IMR-90 (cell line): ENCODE measurements at regions not wholly inside any gene's neighbourhood (a gene's known extent, or its start where the extent isn't known, plus 50 kb on each side); places are given as distances from the start of the nearest gene placed in this dataset.

Source experiments
- ATAC-seq: fragments of 200-7000 bp; cut with Tn5 transposase; 2 replicates; pipeline ENCODE4 v1.9.1; 2020; ENCODE audit warnings: low read depth, mild to moderate bottlenecking, moderate library complexity
- BruUV-seq: library from RNA; stranded (reverse); fragments of 400-500 nt; replicated peaks from 2 replicates; lab custom pipeline; 2021; lab: Mats Ljungman, UMichigan
- CTCF ChIA-PET: fragments of 300-600 bp; formaldehyde crosslinking; extraction: SDS; loops from one replicate; lab custom pipeline; 2021; ENCODE audit warnings: antibody characterized with exemption; lab: Yijun Ruan, JAX
- POLR2A ChIA-PET: fragments of 300-600 bp; sonication (Branson Sonifier 250); formaldehyde crosslinking; loops from one replicate; lab custom pipeline; 2022; ENCODE audit warnings: antibody characterized with exemption; ENCODE audit not compliant: unreplicated experiment; lab: Charles Lee
- DNase-seq: peaks from one replicate; pipeline ENCODE4 v3.0.0; 2013
- H2AFZ ChIP-seq: replicated peaks from 2 replicates; pipeline ENCODE3; 2013; ENCODE audit warnings: low read length, mild to moderate bottlenecking; ENCODE audit not compliant: poor library complexity
- H2AK5ac ChIP-seq: 2 replicates; pipeline ENCODE4 v1.6.1; 2013; ENCODE audit warnings: low read depth, low read length, inconsistent platforms
- H2AK9ac ChIP-seq: replicated peaks from 2 replicates; pipeline ENCODE3; 2013; ENCODE audit warnings: mild to moderate bottlenecking, low read depth, low read length, moderate library complexity; ENCODE audit not compliant: poor library complexity
- H2BK120ac ChIP-seq: 2 replicates; pipeline ENCODE4 v1.6.1; 2013; ENCODE audit warnings: low read depth, low read length, inconsistent platforms
- H2BK15ac ChIP-seq: 3 replicates; pipeline ENCODE4 v1.6.1; 2013; ENCODE audit warnings: low read depth, low read length, inconsistent platforms
- H2BK20ac ChIP-seq: 2 replicates; pipeline ENCODE4 v1.6.1; 2013; ENCODE audit warnings: low read depth, mild to moderate bottlenecking, inconsistent platforms, low read length, moderate library complexity
- H2BK5ac ChIP-seq: 2 replicates; pipeline ENCODE4 v1.6.1; 2013; ENCODE audit warnings: mild to moderate bottlenecking, low read depth, low read length, inconsistent platforms; ENCODE audit not compliant: poor library complexity, severe bottlenecking
- H3K14ac ChIP-seq: replicated peaks from 2 replicates; pipeline ENCODE4 v1.6.1; 2013; ENCODE audit warnings: low read depth, low read length, inconsistent platforms
- H3K18ac ChIP-seq: 2 replicates; pipeline ENCODE4 v1.6.1; 2013; ENCODE audit warnings: low read depth, low read length, control low read depth
- H3K23ac ChIP-seq: 2 replicates; pipeline ENCODE4 v1.6.1; 2013; ENCODE audit warnings: low read depth, low read length, inconsistent platforms
- H3K27ac ChIP-seq: 2 replicates; pipeline ENCODE4 v1.5.1; 2013; ENCODE audit warnings: mild to moderate bottlenecking, control low read depth, low read length; ENCODE audit not compliant: insufficient read depth
- H3K27me3 ChIP-seq: 2 replicates; pipeline ENCODE4 v1.6.1; 2013; ENCODE audit warnings: low read length; ENCODE audit not compliant: control insufficient read depth, insufficient read depth
- H3K36me3 ChIP-seq: 2 replicates; pipeline ENCODE4 v1.6.1; 2013; ENCODE audit warnings: low read length, mixed read lengths; ENCODE audit not compliant: control insufficient read depth, insufficient read depth
- H3K4ac ChIP-seq: 2 replicates; pipeline ENCODE4 v1.6.1; 2013; ENCODE audit warnings: low read depth, low read length, inconsistent platforms
- H3K4me1 ChIP-seq: 2 replicates; pipeline ENCODE4 v1.6.1; 2013; ENCODE audit warnings: low read length, mixed read lengths; ENCODE audit not compliant: control insufficient read depth, insufficient read depth
- H3K4me2 ChIP-seq: 2 replicates; pipeline ENCODE4 v1.6.1; 2013; ENCODE audit warnings: low read depth, mild to moderate bottlenecking, control low read depth, low read length, moderate library complexity
- H3K4me3 ChIP-seq: 2 replicates; pipeline ENCODE4 v1.5.1; 2013; ENCODE audit warnings: low read depth, mild to moderate bottlenecking, control low read depth, low read length, moderate library complexity; ENCODE audit not compliant: insufficient read depth
- H3K56ac ChIP-seq: 2 replicates; pipeline ENCODE4 v1.6.1; 2013; ENCODE audit warnings: low read length, inconsistent platforms; ENCODE audit not compliant: insufficient read depth; ENCODE audit errors: extremely low read depth
- H3K79me1 ChIP-seq, 2 experiments: 2 replicates each; pipeline ENCODE4 v1.6.1; 2013; ENCODE audit warnings: low read length in 2 of 2, inconsistent platforms in 1 of 2, low read depth in 1 of 2
- H3K9ac ChIP-seq: 2 replicates; pipeline ENCODE4 v1.6.1; 2013; ENCODE audit warnings: low read depth, low read length, control low read depth
- H3K9me1 ChIP-seq: 2 replicates; pipeline ENCODE4 v1.6.1; 2013; ENCODE audit warnings: low read length, inconsistent platforms; ENCODE audit not compliant: insufficient read depth
- H3K9me3 ChIP-seq: 2 replicates; pipeline ENCODE4 v1.6.1; 2013; ENCODE audit warnings: low read length; ENCODE audit not compliant: control insufficient read depth, insufficient read depth
- H4K20me1 ChIP-seq: 2 replicates; pipeline ENCODE4 v1.6.1; 2013; ENCODE audit warnings: low read length, inconsistent platforms; ENCODE audit not compliant: insufficient read depth
- H4K5ac ChIP-seq: 2 replicates; pipeline ENCODE4 v1.6.1; 2013; ENCODE audit warnings: mild to moderate bottlenecking, low read depth, low read length, control low read depth
- H4K8ac ChIP-seq, 2 experiments: 2 replicates each; pipeline ENCODE4 v1.6.1; 2013; ENCODE audit warnings: low read depth in 2 of 2, low read length in 2 of 2, control low read depth in 1 of 2, inconsistent platforms in 1 of 2
- H4K91ac ChIP-seq: 2 replicates; pipeline ENCODE4 v1.6.1; 2013; ENCODE audit warnings: low read depth, low read length, inconsistent platforms; ENCODE audit not compliant: insufficient read depth
- CHD1 ChIP-seq: IDR thresholded peaks from 2 replicates; pipeline ENCODE4 v1.6.1; 2012; ENCODE audit warnings: low read depth, low read length, improper control_type of control experiment
- CTCF ChIP-seq: conservative IDR thresholded peaks from 2 replicates; pipeline ENCODE4 v1.5.1; 2012; ENCODE audit warnings: mild to moderate bottlenecking, low read depth, low read length, improper control_type of control experiment
- ELK1 ChIP-seq: fragments of 150-350 bp; IDR thresholded peaks from 2 replicates; pipeline ENCODE4 v1.6.1; 2016; ENCODE audit warnings: low read depth, mild to moderate bottlenecking, low read length, moderate library complexity, borderline replicate concordance
- USF2 ChIP-seq: fragments of 150-350 bp; IDR thresholded peaks from 2 replicates; pipeline ENCODE4 v1.6.1; 2017; ENCODE audit warnings: mild to moderate bottlenecking, antibody characterized with exemption, low read length, low read depth
- WGBS, 2 experiments: methylation state at CpG; one replicate each; pipeline versions ENCODE4 v1.1.5 to v1.1.7; 2013; ENCODE audit warnings: missing lambda C conversion rate in 2 of 2; ENCODE audit not compliant: insufficient read length in 1 of 2; ENCODE audit errors: extremely low coverage in 2 of 2; 5-methylcytosine and 5-hydroxymethylcytosine counted together
- dilution Hi-C: fragments of 300-500 bp; cut with HindIII; formaldehyde crosslinking; loops from one replicate; pipeline ENCODE4 v1.14.3; 2018; ENCODE audit warnings: low sequenced_read_pairs; ENCODE audit not compliant: unreplicated experiment
- in situ Hi-C: fragments of 300-500 bp; cut with MboI; formaldehyde crosslinking; loops from 3 replicates; pipeline ENCODE4 v1.14.3; 2019; ENCODE audit warnings: low sequenced_read_pairs, inconsistent platforms, mixed read lengths
- intact Hi-C: fragments of 100-400 bp; cut with micrococcal nuclease; formaldehyde crosslinking; loops from 2 replicates; pipeline ENCODE4 v1.10.0; 2022

GRCh38 chr13:70616847-70617246, 508.6 kb upstream of the KLHL1 start:
- Histone ChIP-seq H3K27ac (no peak overlapping the region), H2AK9ac (no peak overlapping the region), H3K4me3 (no peak overlapping the region), H4K5ac (no peak overlapping the region), H3K9me1 (no peaks in the 10 kb centered on the region), H3K56ac (no peak overlapping the region), H4K8ac (no peak overlapping the region), H3K4ac (no peak overlapping the region), H2BK5ac (no peak overlapping the region), H3K18ac (no peak overlapping the region), H2AK5ac (no peak overlapping the region), H3K9me3 (no peaks in the 10 kb centered on the region), H3K23ac (no peak overlapping the region), H4K91ac (no peak overlapping the region), H2BK120ac (no peak overlapping the region), H4K20me1 (no peaks in the 10 kb centered on the region), H2AFZ (no peak overlapping the region), H3K14ac (no peak overlapping the region), H3K36me3 (no peaks in the 10 kb centered on the region), H3K79me1 (no peaks in the 10 kb centered on the region), H3K27me3 (no peaks in the 10 kb centered on the region), H3K9ac (no peak overlapping the region), H2BK20ac (no peak overlapping the region), H3K4me2 (no peak overlapping the region), H3K4me1 (no peaks in the 10 kb centered on the region), H2BK15ac (no peak overlapping the region)
- no peak for DNase-seq
- intact Hi-C loops (no loop called here), in situ Hi-C loops (no loop called here), dilution Hi-C loops (no loop called here)
- BruUV-seq, result no TSS peak
- POLR2A ChIA-PET, result no interaction called here
- no peak for TF ChIP-seq CHD1
- TF ChIP-seq CTCF, result no peak
- no peak for TF ChIP-seq USF2
- no peak for TF ChIP-seq ELK1
- WGBS, 2 experiments, result no CpG with 5 or more reads among the region's 3 CpGs
- no peak for ATAC-seq
- CTCF ChIA-PET, result no interaction called here
